Osteoblast (primary cell): ENCODE measurements at regions not wholly inside any gene's neighbourhood (a gene's known extent, or its start where the extent isn't known, plus 50 kb on each side); places are given as distances from the start of the nearest gene placed in this dataset.

Experiments used
- DNase-seq: peaks from one replicate; pipeline ENCODE4 v3.0.0; 2011; ENCODE audit warnings: low spot score, mixed read lengths; ENCODE audit not compliant: insufficient read length; ENCODE audit errors: missing footprints
- H2AFZ ChIP-seq: 2 replicates; pipeline ENCODE4 v1.6.0; 2011; ENCODE audit warnings: mild to moderate bottlenecking, low read length
- H3K27ac ChIP-seq: 2 replicates; pipeline ENCODE4 v1.5.1; 2011; ENCODE audit warnings: mild to moderate bottlenecking, low read depth, low read length, moderate library complexity
- H3K27me3 ChIP-seq: 2 replicates; pipeline ENCODE4 v1.6.0; 2012; ENCODE audit warnings: mild to moderate bottlenecking, control low read depth, inconsistent platforms, low read length, moderate library complexity; ENCODE audit not compliant: insufficient read depth
- H3K36me3 ChIP-seq: 2 replicates; pipeline ENCODE4 v1.5.1; 2011; ENCODE audit warnings: mild to moderate bottlenecking, low read length, control low read depth, moderate library complexity; ENCODE audit not compliant: insufficient read depth
- H3K4me1 ChIP-seq: 2 replicates; pipeline ENCODE4 v1.5.1; 2011; ENCODE audit warnings: mild to moderate bottlenecking, low read length, control low read depth, moderate library complexity; ENCODE audit not compliant: insufficient read depth
- H3K4me2 ChIP-seq: 2 replicates; pipeline ENCODE4 v1.6.0; 2011; ENCODE audit warnings: mild to moderate bottlenecking, low read length; ENCODE audit not compliant: insufficient read depth
- H3K4me3 ChIP-seq: fragments of 200-600 bp; sonication (generic); 3 replicates; pipeline ENCODE4 v1.5.1; 2012; ENCODE audit warnings: mild to moderate bottlenecking, low read length, inconsistent platforms; ENCODE audit not compliant: insufficient read depth
- H3K79me2 ChIP-seq: 2 replicates; pipeline ENCODE4 v1.6.0; 2012; ENCODE audit warnings: mild to moderate bottlenecking, low read length, control low read depth, inconsistent platforms; ENCODE audit not compliant: insufficient read depth
- H3K9me3 ChIP-seq: 2 replicates; pipeline ENCODE4 v1.5.1; 2011; ENCODE audit warnings: low read depth, low read length, control low read depth
- H4K20me1 ChIP-seq: 2 replicates; pipeline ENCODE4 v1.6.0; 2012; ENCODE audit warnings: mild to moderate bottlenecking, low read length, control low read depth; ENCODE audit not compliant: insufficient read depth
- TF ChIP-seq, protein P1 (sequence below): IDR thresholded peaks from 2 replicates; pipeline ENCODE4 v1.5.1; 2011; ENCODE audit warnings: mild to moderate bottlenecking, low read depth, low read length, moderate library complexity; ENCODE audit errors: extremely low read depth

DNA sequence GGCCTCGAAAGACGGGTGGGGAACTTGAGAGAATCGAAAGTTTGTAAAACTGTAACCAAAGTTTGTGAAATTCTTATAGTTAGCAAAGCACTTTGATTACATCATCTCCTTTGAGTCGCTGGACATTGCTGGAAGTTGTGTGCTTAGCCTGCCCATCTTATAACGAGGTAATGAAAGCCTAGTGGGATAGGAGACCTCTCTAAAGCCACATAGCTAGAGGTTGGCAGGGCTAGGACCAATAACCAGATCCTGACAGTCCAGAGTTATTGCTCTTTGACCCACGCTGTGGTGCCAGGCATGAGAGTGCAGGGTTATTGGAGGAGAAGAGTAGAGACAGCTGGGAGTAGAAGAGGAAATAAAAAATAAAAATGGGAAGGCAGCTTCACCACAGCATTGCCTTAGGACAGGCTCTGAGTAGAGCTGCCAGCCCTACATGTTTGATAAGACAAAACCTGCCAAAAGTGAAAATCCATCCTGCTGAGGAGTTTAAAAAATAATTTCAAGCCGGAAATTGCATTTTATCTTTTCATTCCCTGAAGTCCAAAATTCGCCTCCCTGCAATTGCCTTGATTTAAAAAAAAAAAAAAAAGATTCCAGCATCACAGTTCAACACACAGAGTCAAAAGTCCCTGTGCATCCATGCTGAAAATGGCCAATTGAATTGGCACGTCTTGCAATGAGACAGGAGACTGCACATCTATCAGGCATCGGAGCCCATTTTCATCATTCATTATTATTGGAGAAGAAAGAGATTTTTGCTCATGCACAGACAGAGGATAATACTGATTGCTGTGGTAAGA, 225.5 kb upstream of the POU2AF2 start:
- DNase-seq: no peak
- Histone ChIP-seq H3K4me2 (no peak overlapping the region), H3K4me1 (no peaks in the 10 kb centered on the region), H3K36me3 (no peaks in the 10 kb centered on the region), H3K27me3 (no peaks in the 10 kb centered on the region), H4K20me1 (no peaks in the 10 kb centered on the region), H3K4me3 (no peak overlapping the region), H3K27ac (no peak overlapping the region), H3K9me3 (no peaks in the 10 kb centered on the region), H2AFZ (no peak overlapping the region), H3K79me2 (no peaks in the 10 kb centered on the region)
- TF ChIP-seq, protein P1, sequence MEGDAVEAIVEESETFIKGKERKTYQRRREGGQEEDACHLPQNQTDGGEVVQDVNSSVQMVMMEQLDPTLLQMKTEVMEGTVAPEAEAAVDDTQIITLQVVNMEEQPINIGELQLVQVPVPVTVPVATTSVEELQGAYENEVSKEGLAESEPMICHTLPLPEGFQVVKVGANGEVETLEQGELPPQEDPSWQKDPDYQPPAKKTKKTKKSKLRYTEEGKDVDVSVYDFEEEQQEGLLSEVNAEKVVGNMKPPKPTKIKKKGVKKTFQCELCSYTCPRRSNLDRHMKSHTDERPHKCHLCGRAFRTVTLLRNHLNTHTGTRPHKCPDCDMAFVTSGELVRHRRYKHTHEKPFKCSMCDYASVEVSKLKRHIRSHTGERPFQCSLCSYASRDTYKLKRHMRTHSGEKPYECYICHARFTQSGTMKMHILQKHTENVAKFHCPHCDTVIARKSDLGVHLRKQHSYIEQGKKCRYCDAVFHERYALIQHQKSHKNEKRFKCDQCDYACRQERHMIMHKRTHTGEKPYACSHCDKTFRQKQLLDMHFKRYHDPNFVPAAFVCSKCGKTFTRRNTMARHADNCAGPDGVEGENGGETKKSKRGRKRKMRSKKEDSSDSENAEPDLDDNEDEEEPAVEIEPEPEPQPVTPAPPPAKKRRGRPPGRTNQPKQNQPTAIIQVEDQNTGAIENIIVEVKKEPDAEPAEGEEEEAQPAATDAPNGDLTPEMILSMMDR: no peak

DNA sequence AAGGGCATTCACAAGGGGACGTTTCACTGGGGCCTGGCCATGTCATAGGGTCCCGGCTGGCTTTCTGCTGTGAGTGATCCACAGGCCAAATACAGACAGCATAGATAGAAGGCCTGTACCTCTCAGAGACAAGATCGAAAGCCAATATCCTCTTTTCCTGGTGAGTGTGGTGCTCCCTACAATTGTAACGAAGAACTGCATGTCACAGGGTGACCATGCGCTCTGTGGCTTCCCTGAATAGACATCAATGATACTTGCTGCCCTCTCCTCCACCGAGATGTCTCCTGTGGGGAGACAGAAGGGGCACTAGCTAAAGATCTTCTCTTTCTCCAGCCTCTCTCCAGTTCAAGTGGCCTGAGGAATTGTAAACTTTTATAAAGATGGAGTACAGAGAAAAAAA, 226.1 kb upstream of the POU2AF2 start:
- TF ChIP-seq, protein P1: no peak
- Histone ChIP-seq H2AFZ (no peak overlapping the region), H3K27me3 (no peaks in the 10 kb centered on the region), H3K4me3 (no peak overlapping the region), H3K79me2 (no peaks in the 10 kb centered on the region), H3K4me2 (no peak overlapping the region), H4K20me1 (no peaks in the 10 kb centered on the region), H3K4me1 (no peaks in the 10 kb centered on the region), H3K9me3 (no peaks in the 10 kb centered on the region), H3K27ac (no peak overlapping the region), H3K36me3 (no peaks in the 10 kb centered on the region)
- DNase-seq: no peak

DNA sequence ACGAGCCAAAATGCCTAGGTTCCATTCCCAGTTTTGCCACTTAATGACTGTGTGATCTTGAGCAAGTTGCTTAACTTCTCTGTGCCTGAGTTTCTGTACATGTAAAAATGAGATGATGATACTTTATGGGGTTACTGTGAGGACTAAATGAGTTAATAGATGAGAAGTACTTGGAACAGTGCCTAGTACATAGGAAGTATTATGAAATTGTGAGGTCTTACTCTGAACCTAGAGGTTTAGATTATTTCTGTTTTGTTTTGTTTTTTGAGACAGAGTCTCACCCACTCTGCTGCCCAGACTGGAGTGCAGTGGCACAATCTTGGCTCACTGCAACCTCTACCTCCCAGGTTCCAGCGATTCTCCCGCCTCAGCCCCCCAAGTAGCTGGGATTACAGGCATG, 227.0 kb upstream of the POU2AF2 start:
- Histone ChIP-seq H4K20me1 (no peaks in the 10 kb centered on the region), H3K79me2 (no peaks in the 10 kb centered on the region), H3K9me3 (no peaks in the 10 kb centered on the region), H3K4me3 (no peak overlapping the region), H3K4me2 (no peak overlapping the region), H3K27me3 (no peaks in the 10 kb centered on the region), H2AFZ (no peak overlapping the region), H3K27ac (no peak overlapping the region), H3K36me3 (no peaks in the 10 kb centered on the region), H3K4me1 (no peaks in the 10 kb centered on the region)
- no peak for DNase-seq
- TF ChIP-seq, protein P1: no peak

DNA sequence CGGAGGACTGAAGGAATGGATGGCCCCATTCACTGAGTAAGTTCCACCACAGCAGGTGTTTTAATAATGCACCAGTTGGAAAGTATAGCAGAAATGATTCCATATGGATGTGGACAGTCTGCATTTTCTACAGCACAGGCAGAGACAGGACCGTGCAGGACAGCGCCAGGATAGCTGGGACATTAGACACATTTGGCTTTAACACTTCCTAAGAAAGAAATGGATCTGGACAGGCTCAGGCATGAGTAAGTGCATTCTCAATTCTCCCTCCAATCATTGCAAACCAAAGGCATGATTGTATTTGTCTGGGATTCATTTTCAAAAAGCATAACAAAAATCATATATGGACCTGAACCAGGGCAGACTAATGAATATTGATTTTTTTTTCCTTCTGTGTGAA, 233.0 kb upstream of the POU2AF2 start:
- H3K4me1 ChIP-seq: no peaks in the 10 kb centered on the region
- no peaks in the 10 kb centered on the region for H3K36me3 ChIP-seq
- H2AFZ ChIP-seq: no peak overlapping the region
- H3K4me3 ChIP-seq: no peak overlapping the region
- TF ChIP-seq, protein P1: no peak
- no peak overlapping the region for H3K4me2 ChIP-seq
- no peak overlapping the region for H3K27ac ChIP-seq
- H3K9me3 ChIP-seq: no peaks in the 10 kb centered on the region
- no peaks in the 10 kb centered on the region for H3K79me2 ChIP-seq
- no peaks in the 10 kb centered on the region for H3K27me3 ChIP-seq
- no peaks in the 10 kb centered on the region for H4K20me1 ChIP-seq
- no peak for DNase-seq
